ENCODE measurements at regions not wholly inside any gene's neighbourhood (a gene's known extent, or its start where the extent isn't known, plus 50 kb on each side); places are given as distances from the start of the nearest gene placed in this dataset.

DNA sequence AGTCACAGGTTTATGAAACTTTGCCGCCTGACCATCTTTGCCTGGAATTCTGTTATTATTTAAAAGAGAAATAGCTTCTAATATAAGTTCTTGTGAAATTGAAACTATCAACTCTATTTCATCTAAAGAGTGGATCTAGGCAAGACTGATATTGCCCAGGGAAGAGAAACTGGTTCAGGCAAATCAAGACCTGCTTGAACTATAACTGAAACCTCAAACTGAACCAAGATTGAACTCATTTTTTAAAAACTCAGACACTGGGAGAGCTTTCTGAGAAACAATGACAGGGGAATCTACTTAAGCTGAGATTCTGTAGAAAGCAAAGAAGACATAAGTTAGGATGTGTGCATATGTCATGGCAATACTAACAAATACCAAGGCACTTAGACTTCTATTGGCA is 815.8 kb downstream of the BRINP1 start:
- Histone ChIP-seq H3K27ac (ENCODE audit: insufficient read depth, low read length) (no peak overlapping the region), H3K4me1 (ENCODE audit: control insufficient read depth, extremely low read depth, insufficient read depth, low read length) (no peaks in the 10 kb centered on the region), H3K9ac (ENCODE audit: insufficient read depth, low read length) (no peak overlapping the region), H3K79me2 (ENCODE audit: control insufficient read depth, insufficient read depth, low read length) (no peaks in the 10 kb centered on the region), H2AFZ (ENCODE audit: low read length) (no peak overlapping the region), H3K27me3 (ENCODE audit: control insufficient read depth, insufficient read depth, low read length) (no peaks in the 10 kb centered on the region), H4K20me1 (ENCODE audit: control insufficient read depth, extremely low read depth, insufficient read depth, low read length) (no peaks in the 10 kb centered on the region), H3K4me3 (replicated peaks in 1 of 4; ENCODE audit: control extremely low read depth in 1 of 4, insufficient read depth in 1 of 4, low read depth in 3 of 4, low read length in 4 of 4) (no peak overlapping the region), H3K9me3 (ENCODE audit: control insufficient read depth, insufficient read depth, low read depth, low read length) (no peaks in the 10 kb centered on the region), H3K36me3 (ENCODE audit: control insufficient read depth, insufficient read depth, low read length) (no peaks in the 10 kb centered on the region), H3K4me2 (ENCODE audit: extremely low read depth, insufficient read depth, low read length) (no peak overlapping the region)
- TF ChIP-seq, protein P1, sequence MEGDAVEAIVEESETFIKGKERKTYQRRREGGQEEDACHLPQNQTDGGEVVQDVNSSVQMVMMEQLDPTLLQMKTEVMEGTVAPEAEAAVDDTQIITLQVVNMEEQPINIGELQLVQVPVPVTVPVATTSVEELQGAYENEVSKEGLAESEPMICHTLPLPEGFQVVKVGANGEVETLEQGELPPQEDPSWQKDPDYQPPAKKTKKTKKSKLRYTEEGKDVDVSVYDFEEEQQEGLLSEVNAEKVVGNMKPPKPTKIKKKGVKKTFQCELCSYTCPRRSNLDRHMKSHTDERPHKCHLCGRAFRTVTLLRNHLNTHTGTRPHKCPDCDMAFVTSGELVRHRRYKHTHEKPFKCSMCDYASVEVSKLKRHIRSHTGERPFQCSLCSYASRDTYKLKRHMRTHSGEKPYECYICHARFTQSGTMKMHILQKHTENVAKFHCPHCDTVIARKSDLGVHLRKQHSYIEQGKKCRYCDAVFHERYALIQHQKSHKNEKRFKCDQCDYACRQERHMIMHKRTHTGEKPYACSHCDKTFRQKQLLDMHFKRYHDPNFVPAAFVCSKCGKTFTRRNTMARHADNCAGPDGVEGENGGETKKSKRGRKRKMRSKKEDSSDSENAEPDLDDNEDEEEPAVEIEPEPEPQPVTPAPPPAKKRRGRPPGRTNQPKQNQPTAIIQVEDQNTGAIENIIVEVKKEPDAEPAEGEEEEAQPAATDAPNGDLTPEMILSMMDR (conservative IDR thresholded peaks at IDR 0.05 in 1 of 2, IDR thresholded peaks at IDR 0.05 in 1 of 2; ENCODE audit: low read depth in 1 of 2, low read length in 2 of 2), result no peak
- no peak for TF ChIP-seq EZH2 (IDR thresholded peaks at IDR 0.05; ENCODE audit: low read length, missing control alignments)
- DNase-seq (ENCODE audit: low read depth in 2 of 2), result no peak

DNA sequence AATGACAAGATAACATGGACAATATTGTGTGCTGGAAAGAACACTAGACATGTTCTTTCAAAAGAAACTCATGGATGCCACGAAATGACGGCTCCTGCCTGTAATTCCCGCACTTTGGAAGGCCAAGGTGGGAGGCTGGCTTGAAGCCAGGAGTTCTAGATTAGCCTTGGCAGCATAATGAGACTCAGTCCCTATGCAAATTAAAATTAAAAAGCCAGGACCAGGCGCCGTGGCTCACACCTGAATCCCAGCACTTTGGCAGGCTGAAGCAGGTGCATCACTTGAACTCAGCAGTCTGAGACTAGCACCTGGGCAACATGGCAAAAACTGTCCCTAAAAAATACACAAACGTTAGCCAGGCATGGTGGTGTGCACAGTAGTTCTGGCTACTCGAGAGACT is 814.2 kb downstream of the BRINP1 start:
- no peaks in the 10 kb centered on the region for H3K9me3 ChIP-seq (ENCODE audit: control insufficient read depth, insufficient read depth, low read depth, low read length)
- no peak overlapping the region for H2AFZ ChIP-seq (ENCODE audit: low read length)
- H3K27ac ChIP-seq (ENCODE audit: insufficient read depth, low read length), result no peak overlapping the region
- no peak overlapping the region for H3K9ac ChIP-seq (ENCODE audit: insufficient read depth, low read length)
- no peaks in the 10 kb centered on the region for H3K79me2 ChIP-seq (ENCODE audit: control insufficient read depth, insufficient read depth, low read length)
- TF ChIP-seq, protein P1 (conservative IDR thresholded peaks at IDR 0.05 in 1 of 2, IDR thresholded peaks at IDR 0.05 in 1 of 2; ENCODE audit: low read depth in 1 of 2, low read length in 2 of 2), result no peak
- no peak for TF ChIP-seq EZH2 (IDR thresholded peaks at IDR 0.05; ENCODE audit: low read length, missing control alignments)
- H3K4me1 ChIP-seq (ENCODE audit: control insufficient read depth, extremely low read depth, insufficient read depth, low read length), result no peaks in the 10 kb centered on the region
- no peaks in the 10 kb centered on the region for H3K27me3 ChIP-seq (ENCODE audit: control insufficient read depth, insufficient read depth, low read length)
- H3K4me2 ChIP-seq (ENCODE audit: extremely low read depth, insufficient read depth, low read length), result no peak overlapping the region
- no peaks in the 10 kb centered on the region for H3K36me3 ChIP-seq (ENCODE audit: control insufficient read depth, insufficient read depth, low read length)
- no peak overlapping the region for H3K4me3 ChIP-seq (replicated peaks in 1 of 4; ENCODE audit: control extremely low read depth in 1 of 4, insufficient read depth in 1 of 4, low read depth in 3 of 4, low read length in 4 of 4)
- no peak for DNase-seq (ENCODE audit: low read depth in 2 of 2)
- no peaks in the 10 kb centered on the region for H4K20me1 ChIP-seq (ENCODE audit: control insufficient read depth, extremely low read depth, insufficient read depth, low read length)

DNA sequence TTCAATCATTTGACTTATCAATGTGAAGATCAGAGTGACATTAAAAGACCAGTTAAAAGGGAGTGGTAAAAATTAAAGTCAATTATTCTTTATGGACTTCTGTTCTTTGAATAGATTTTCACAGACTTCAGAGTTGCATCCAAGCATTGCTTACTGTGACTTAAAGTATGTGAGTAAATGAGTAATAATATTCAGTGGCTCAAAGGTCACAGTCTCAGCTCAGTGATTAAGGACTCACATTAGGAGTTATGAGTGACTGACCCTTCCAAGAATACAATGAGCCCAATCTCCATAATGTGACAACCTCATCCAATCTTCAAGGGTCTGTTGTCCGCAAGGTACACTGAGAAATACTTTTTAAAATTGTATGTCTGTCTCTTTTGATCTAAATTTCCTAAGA is 811.2 kb downstream of the BRINP1 start:
- TF ChIP-seq EZH2 (IDR thresholded peaks at IDR 0.05; ENCODE audit: low read length, missing control alignments), result no peak
- TF ChIP-seq, protein P1 (conservative IDR thresholded peaks at IDR 0.05 in 1 of 2, IDR thresholded peaks at IDR 0.05 in 1 of 2; ENCODE audit: low read depth in 1 of 2, low read length in 2 of 2), result no peak
- Histone ChIP-seq H3K4me1 (ENCODE audit: control insufficient read depth, extremely low read depth, insufficient read depth, low read length) (no peaks in the 10 kb centered on the region), H3K9me3 (ENCODE audit: control insufficient read depth, insufficient read depth, low read depth, low read length) (no peaks in the 10 kb centered on the region), H4K20me1 (ENCODE audit: control insufficient read depth, extremely low read depth, insufficient read depth, low read length) (no peaks in the 10 kb centered on the region), H3K9ac (ENCODE audit: insufficient read depth, low read length) (no peak overlapping the region), H3K79me2 (ENCODE audit: control insufficient read depth, insufficient read depth, low read length) (no peaks in the 10 kb centered on the region), H2AFZ (ENCODE audit: low read length) (no peak overlapping the region), H3K4me2 (ENCODE audit: extremely low read depth, insufficient read depth, low read length) (no peak overlapping the region), H3K27ac (ENCODE audit: insufficient read depth, low read length) (no peak overlapping the region), H3K4me3 (replicated peaks in 1 of 4; ENCODE audit: control extremely low read depth in 1 of 4, insufficient read depth in 1 of 4, low read depth in 3 of 4, low read length in 4 of 4) (no peak overlapping the region), H3K27me3 (ENCODE audit: control insufficient read depth, insufficient read depth, low read length) (no peaks in the 10 kb centered on the region), H3K36me3 (ENCODE audit: control insufficient read depth, insufficient read depth, low read length) (no peaks in the 10 kb centered on the region)
- no peak for DNase-seq (ENCODE audit: low read depth in 2 of 2)
